ENCODE measurements at regions not wholly inside any gene's neighbourhood (a gene's known extent, or its start where the extent isn't known, plus 50 kb on each side); places are given as distances from the start of the nearest gene placed in this dataset.

DNA sequence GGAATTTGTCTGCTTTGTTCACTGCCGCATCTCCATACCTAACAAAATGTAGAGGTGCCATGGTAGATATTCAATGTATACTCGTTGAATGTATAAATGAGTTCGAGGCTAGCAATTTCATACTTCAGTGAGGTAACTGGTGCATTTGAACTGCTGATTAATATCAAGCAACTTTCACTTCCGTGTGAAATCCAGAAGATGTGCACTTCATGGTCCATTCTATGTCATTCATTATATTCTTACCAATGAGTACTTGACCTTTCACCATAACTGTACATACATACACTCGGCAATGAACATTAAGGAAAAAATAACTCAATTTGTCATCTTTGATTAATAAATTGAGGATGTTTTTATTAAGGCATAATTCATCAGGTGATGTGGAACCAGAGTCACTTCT is 598.5 kb downstream of the ZNF385D start:
- DNase-seq (ENCODE audit: low read depth), result no peak
- H3K4me3 ChIP-seq (ENCODE audit: low read length), result no peak overlapping the region
- TF ChIP-seq, protein P1, sequence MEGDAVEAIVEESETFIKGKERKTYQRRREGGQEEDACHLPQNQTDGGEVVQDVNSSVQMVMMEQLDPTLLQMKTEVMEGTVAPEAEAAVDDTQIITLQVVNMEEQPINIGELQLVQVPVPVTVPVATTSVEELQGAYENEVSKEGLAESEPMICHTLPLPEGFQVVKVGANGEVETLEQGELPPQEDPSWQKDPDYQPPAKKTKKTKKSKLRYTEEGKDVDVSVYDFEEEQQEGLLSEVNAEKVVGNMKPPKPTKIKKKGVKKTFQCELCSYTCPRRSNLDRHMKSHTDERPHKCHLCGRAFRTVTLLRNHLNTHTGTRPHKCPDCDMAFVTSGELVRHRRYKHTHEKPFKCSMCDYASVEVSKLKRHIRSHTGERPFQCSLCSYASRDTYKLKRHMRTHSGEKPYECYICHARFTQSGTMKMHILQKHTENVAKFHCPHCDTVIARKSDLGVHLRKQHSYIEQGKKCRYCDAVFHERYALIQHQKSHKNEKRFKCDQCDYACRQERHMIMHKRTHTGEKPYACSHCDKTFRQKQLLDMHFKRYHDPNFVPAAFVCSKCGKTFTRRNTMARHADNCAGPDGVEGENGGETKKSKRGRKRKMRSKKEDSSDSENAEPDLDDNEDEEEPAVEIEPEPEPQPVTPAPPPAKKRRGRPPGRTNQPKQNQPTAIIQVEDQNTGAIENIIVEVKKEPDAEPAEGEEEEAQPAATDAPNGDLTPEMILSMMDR (conservative IDR thresholded peaks at IDR 0.05; ENCODE audit: low read length), result no peak

DNA sequence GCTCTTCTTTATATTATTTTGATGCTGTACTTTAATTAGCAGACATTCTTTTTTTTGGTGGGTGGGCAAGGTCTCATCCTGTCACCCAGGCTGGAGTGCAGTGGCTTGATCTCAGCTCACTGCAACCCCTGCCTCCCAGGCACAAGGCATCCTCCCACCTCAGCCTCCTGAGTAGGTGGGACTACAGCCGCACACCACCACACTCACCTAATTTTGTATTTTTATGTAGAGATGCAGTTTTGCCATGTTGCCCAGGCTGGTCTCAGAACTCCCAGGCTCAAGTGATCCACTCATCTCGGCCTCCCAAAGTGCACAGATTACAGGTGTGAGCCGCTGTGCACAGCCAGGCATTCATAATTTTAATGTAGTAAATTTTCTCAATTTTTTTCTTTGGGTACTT is 608.1 kb downstream of the ZNF385D start:
- DNase-seq (ENCODE audit: low read depth), result no peak
- TF ChIP-seq, protein P1 (conservative IDR thresholded peaks at IDR 0.05; ENCODE audit: low read length), result no peak
- no peak overlapping the region for H3K4me3 ChIP-seq (ENCODE audit: low read length)

DNA sequence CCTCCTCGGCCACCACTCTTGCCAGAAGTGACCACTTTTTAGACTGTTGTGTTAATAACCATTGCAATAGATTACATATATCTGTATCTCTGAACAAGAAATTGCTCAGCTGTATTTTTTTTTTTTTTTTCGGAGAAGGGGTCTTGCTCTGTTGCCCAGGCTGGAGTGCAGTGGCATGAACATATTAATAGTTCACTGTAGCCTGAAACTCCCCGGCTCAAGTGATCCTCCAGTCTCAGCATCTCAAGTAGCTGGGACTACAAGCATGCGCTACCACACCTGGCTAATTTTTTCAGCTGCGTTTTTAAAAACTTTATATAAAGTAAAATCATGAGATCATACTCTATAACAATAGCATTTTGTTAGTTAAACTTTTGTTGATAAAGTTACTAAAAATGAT is 609.0 kb downstream of the ZNF385D start:
- TF ChIP-seq, protein P1 (conservative IDR thresholded peaks at IDR 0.05; ENCODE audit: low read length), result no peak
- H3K4me3 ChIP-seq (ENCODE audit: low read length), result no peak overlapping the region
- no peak for DNase-seq (ENCODE audit: low read depth)

DNA sequence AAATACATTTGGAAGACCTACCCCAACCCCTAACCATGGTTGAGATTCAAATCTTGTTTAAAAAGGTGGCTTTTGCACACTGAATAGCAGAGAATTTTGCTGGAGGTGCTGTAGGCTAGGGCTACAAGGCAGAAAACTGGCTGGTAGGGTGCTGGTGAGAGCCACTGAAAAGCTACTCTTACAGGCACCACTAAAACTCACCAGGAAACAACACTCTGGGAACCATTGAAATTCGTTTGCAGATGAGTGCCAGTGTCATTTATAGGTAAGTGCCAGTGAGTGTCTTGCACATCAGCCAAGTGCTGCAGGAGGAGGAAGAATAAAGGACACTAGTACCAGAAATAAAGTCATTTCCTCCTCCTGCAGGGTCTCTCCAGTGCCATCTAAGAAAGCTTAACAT is 610.2 kb downstream of the ZNF385D start:
- TF ChIP-seq, protein P1 (conservative IDR thresholded peaks at IDR 0.05; ENCODE audit: low read length), result no peak
- DNase-seq (ENCODE audit: low read depth), result no peak
- no peak overlapping the region for H3K4me3 ChIP-seq (ENCODE audit: low read length)

DNA sequence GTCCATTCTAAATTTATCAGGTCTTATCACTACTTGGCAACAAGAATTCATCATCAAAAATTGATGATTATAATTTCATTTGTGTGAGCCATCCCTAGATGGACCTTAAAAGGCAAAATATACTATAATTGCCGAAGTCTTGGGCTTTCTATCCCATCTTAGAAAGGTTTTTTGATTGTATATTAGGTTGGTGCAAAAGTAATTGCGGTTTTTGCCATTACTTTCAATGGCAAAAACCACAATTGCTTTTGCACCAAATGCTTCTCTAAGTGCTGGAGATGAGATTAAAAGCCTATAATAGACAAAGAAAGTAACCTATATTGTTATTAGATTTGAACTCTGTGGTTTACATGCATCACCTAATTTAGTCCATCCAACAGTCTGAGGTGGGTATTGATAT is 612.9 kb downstream of the ZNF385D start:
- TF ChIP-seq, protein P1 (conservative IDR thresholded peaks at IDR 0.05; ENCODE audit: low read length), result no peak
- H3K4me3 ChIP-seq (ENCODE audit: low read length), result no peak overlapping the region

DNA sequence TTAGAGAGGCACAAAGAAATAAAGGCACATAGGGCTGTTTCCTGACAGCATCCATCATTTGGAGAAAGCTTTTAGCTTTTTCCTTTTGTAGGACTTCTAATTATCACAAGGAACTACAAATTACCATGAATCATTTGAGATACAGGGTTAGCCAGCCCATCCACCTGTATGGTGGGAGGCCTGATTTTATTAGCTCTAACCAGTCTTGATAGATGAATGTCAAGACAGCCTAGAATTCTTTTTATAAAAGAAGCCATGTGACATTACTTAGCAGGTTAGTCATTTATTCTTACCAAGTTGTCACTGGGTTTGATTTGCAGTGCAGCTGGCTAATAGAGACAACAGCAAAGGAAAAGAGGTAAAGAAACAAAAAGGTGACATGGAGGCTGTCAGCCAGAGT is 618.1 kb downstream of the ZNF385D start:
- H3K4me3 ChIP-seq (ENCODE audit: low read length), result no peak overlapping the region
- TF ChIP-seq, protein P1 (conservative IDR thresholded peaks at IDR 0.05; ENCODE audit: low read length), result no peak
- no peak for DNase-seq (ENCODE audit: low read depth)

More for the DNA sequence above, 612.9 kb downstream of the ZNF385D start:
- no peak for DNase-seq (ENCODE audit: low read depth)

DNA sequence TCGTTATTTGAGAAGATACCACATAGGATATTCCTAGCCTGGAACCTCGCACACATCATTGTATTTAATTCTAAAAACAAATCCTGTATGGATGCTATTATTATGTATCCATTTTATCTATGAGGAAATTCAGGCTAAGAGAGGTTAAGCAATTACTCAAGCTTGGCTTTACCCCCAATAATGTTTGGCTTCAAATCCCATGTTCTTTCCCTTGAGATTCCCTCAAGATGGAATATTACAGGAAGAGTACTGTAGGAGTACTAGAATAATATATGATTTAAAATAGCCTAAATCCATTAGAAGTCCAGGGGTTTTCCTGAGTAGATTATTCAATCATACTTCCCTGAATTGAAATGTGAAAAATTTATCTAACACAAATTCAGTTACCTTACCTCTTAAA is 630.2 kb downstream of the ZNF385D start:
- no peak overlapping the region for H3K4me3 ChIP-seq (ENCODE audit: low read length)
- DNase-seq (ENCODE audit: low read depth), result no peak
- TF ChIP-seq, protein P1 (conservative IDR thresholded peaks at IDR 0.05; ENCODE audit: low read length), result no peak

Measured in AG10803 (cell line).